ENCODE measurements at regions not wholly inside any gene's neighbourhood (a gene's known extent, or its start where the extent isn't known, plus 50 kb on each side); places are given as distances from the start of the nearest gene placed in this dataset.

- no peak for TF ChIP-seq CTCF (conservative IDR thresholded peaks at IDR 0.05)
- no peak for TF ChIP-seq ZFX (IDR thresholded peaks at IDR 0.05)
Measured at GRCh38 chr3:107954845-107955244, 136.0 kb downstream of the CD47 start.
